Osteocyte (in vitro differentiated cells): ENCODE measurements at regions not wholly inside any gene's neighbourhood (a gene's known extent, or its start where the extent isn't known, plus 50 kb on each side); places are given as distances from the start of the nearest gene placed in this dataset.

Experiments
- DNase-seq: peaks from one replicate; pipeline ENCODE4 v3.0.0; 2021; ENCODE audit warnings: mixed read lengths; ENCODE audit not compliant: unreplicated experiment; ENCODE audit errors: extremely low spot score
- H3K27ac Mint-ChIP-seq: one replicate; pipeline ENCODE4 v1.8.0; 2021; ENCODE audit warnings: mild to moderate bottlenecking, mixed read lengths; ENCODE audit not compliant: unreplicated experiment
- H3K27me3 Mint-ChIP-seq: one replicate; pipeline ENCODE4 v1.8.0; 2021; ENCODE audit warnings: mixed read lengths; ENCODE audit not compliant: unreplicated experiment
- H3K36me3 Mint-ChIP-seq: one replicate; pipeline ENCODE4 v1.8.0; 2021; ENCODE audit warnings: mixed read lengths; ENCODE audit not compliant: unreplicated experiment
- H3K4me1 Mint-ChIP-seq: one replicate; pipeline ENCODE4 v1.8.0; 2021; ENCODE audit warnings: mixed read lengths; ENCODE audit not compliant: unreplicated experiment
- H3K4me3 Mint-ChIP-seq: one replicate; pipeline ENCODE4 v1.8.0; 2021; ENCODE audit warnings: mild to moderate bottlenecking, moderate library complexity, mixed read lengths; ENCODE audit not compliant: unreplicated experiment
- H3K9me3 Mint-ChIP-seq: one replicate; pipeline ENCODE4 v1.8.0; 2021; ENCODE audit warnings: mixed read lengths; ENCODE audit not compliant: unreplicated experiment
- TF ChIP-seq, protein P1 (sequence below): fragments of 200-600 bp; sonication (generic); IDR thresholded peaks from 2 replicates; pipeline ENCODE4 v1.5.0; 2021; ENCODE audit warnings: antibody characterized with exemption, mild to moderate bottlenecking, moderate library complexity

DNA sequence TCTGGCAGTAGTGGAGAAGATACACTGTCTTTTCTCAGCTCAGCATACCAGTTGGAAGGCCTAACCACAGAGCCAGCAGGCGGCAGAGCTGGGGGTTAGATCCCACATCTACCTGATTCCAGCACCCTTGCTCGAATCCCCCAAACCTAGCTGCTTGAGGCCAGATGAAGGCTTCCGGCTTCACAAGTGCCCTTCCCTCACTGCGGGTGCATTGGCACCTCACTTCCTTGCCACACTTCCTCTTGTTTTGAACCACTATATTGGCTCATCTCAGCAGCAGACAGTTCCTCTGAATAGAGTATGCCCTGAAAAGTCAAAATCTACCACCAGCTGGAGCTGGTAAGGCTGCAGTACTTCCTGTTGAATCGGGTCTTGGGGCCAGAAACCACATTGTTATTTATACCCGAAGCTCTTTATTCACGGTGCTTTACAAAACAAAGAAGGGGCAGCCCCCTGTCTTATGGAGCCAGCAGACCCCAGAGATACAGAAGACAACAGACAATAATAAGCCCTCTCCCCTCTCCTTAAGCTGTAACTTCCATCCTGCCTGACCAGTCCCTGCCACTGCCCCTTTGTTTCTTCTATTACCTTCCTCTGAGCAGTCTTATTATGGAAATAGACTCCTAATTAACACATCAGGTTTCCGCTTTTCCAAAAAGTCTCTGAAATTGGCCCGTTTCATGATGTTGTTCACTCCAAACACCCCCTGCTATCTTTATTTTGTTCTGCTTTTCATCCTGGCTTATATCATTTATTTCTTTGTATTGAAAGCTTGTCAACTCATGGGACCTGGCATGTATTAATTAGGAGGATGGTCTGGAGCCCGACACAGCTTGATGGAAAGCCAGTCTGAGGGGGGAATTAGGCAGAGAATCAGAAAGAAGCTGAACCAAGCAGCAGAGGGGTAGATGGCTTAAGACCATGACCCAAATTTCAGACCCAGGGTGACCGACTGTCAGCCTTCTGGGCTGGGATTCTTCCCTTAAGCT, 233.5 kb downstream of the EFCAB11 start:
- Mint-ChIP-seq H3K9me3 (no peaks in the 10 kb centered on the region), H3K4me3 (no peak overlapping the region), H3K36me3 (no peaks in the 10 kb centered on the region), H3K27me3 (no peaks in the 10 kb centered on the region), H3K4me1 (peaks cover 13% of the 10 kb centered on the region), H3K27ac (no peak overlapping the region)
- TF ChIP-seq, protein P1, sequence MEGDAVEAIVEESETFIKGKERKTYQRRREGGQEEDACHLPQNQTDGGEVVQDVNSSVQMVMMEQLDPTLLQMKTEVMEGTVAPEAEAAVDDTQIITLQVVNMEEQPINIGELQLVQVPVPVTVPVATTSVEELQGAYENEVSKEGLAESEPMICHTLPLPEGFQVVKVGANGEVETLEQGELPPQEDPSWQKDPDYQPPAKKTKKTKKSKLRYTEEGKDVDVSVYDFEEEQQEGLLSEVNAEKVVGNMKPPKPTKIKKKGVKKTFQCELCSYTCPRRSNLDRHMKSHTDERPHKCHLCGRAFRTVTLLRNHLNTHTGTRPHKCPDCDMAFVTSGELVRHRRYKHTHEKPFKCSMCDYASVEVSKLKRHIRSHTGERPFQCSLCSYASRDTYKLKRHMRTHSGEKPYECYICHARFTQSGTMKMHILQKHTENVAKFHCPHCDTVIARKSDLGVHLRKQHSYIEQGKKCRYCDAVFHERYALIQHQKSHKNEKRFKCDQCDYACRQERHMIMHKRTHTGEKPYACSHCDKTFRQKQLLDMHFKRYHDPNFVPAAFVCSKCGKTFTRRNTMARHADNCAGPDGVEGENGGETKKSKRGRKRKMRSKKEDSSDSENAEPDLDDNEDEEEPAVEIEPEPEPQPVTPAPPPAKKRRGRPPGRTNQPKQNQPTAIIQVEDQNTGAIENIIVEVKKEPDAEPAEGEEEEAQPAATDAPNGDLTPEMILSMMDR = no peak
- peak; percentile 60 for DNase-seq

DNA sequence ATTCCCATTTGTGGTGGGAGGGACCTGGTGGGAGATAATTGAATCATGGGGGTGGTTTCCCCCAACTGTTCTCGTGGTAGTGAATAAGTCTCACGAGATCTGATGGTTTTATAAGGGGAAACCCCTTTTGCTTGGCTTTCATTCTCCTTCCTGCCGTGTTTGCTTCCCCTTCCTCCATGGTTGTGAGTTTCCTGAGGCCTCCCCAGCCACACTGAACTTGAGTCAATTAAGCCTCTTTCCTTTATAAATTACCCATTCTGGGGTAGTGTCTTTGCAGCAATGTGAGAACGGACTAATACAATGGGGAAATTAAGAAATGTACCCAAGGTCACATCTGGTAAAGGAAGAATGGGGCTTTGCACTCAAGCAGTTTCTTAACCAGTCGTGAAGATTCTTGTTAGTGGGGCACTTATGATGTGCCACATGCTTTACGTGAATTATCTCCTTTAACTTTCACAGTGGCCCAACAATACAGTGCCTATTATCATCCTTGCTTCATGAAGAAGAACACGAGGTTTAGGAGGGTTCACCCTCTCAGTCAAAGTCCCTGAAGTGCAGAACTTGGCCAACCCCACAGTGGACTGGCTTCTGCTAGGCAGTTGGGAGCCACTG, 234.3 kb downstream of the EFCAB11 start:
- Mint-ChIP-seq H3K27me3 (no peaks in the 10 kb centered on the region), H3K9me3 (no peaks in the 10 kb centered on the region), H3K4me3 (no peak overlapping the region), H3K36me3 (no peaks in the 10 kb centered on the region), H3K4me1 (peaks cover 13% of the 10 kb centered on the region), H3K27ac (no peak overlapping the region)
- DNase-seq = peak; percentile 13
- TF ChIP-seq, protein P1 = no peak

DNA sequence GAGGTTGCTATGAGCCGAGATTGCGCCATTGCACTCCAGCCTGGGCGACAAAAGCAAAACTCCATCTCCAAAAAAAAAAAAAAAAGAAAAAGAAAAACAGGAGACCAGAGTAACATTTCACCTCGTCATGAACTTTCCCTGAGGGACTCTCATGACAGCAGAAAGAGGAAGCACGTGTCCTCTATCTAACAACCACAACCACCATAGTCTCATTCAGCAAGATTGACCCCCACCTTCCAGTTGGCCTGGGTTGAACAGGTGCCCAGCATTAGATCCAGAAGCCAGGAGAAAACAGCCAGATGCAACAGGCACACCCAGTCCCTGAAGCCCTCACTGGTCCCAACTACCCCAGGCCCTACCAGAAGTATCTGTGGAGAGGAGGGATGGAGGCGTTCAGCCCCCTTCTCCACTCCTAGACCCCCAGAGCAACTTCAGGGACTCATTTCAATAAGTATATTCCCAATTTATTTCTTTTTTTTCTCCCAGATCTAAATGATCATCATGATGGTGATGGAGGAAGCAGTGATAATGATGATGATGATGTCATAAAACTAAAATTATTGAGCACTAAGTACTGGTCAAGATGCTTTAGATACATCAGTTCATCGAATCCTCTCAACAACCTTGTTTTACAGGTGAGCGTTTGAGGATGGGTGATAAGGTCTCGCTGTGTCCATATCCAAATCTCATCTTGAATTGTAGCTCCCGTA, 235.0 kb downstream of the EFCAB11 start:
- TF ChIP-seq, protein P1 = no peak
- H3K27ac Mint-ChIP-seq = no peak overlapping the region
- no peaks in the 10 kb centered on the region for H3K36me3 Mint-ChIP-seq
- no peak overlapping the region for H3K4me3 Mint-ChIP-seq
- no peaks in the 10 kb centered on the region for H3K27me3 Mint-ChIP-seq
- DNase-seq = no peak
- no peaks in the 10 kb centered on the region for H3K9me3 Mint-ChIP-seq
- peaks cover 9% of the 10 kb centered on the region for H3K4me1 Mint-ChIP-seq

DNA sequence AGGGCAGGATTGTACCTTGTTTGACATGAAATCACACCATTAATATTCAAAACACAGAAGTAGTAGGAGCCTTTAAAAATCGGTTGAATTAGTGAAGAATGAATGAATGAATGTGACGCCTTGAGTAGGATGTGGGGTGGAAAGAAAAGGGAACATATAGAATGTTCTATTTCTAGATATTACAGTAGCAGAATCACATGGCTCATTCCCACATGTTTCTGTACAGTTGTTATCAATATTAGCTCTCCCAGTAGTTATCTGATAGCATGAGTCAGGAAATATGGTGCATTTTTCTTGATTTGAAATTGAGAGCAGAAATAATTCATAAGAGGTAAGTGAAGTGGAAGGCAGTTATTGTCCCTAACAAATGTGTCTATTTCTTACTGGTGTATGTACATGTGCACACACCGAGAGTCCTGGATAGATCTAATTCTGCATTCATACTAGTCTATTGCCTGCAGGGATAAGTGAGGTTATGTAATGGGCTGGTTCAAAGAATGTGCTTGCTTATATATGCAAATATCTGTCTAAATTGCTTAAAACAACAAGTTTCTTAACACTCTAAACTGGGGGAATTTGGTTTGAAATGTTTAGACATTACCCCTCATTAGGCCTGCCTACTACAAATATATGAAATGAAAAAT, 245.4 kb downstream of the EFCAB11 start:
- H3K27me3 Mint-ChIP-seq = no peaks in the 10 kb centered on the region
- peaks cover 9% of the 10 kb centered on the region for H3K9me3 Mint-ChIP-seq
- DNase-seq = no peak
- H3K27ac Mint-ChIP-seq = no peak overlapping the region
- H3K36me3 Mint-ChIP-seq = peaks cover 2% of the 10 kb centered on the region
- TF ChIP-seq, protein P1 = no peak
- H3K4me3 Mint-ChIP-seq = no peak overlapping the region
- H3K4me1 Mint-ChIP-seq = no peaks in the 10 kb centered on the region
